PC-9 (cell line): ENCODE measurements at regions not wholly inside any gene's neighbourhood (a gene's known extent, or its start where the extent isn't known, plus 50 kb on each side); places are given as distances from the start of the nearest gene placed in this dataset.

ENCODE experiments used
- CTCF ChIP-seq: fragments of 200-600 bp; sonication (generic); conservative IDR thresholded peaks from 2 replicates; pipeline ENCODE4 v1.6.1; 2017; ENCODE audit warnings: mixed run types, antibody characterized with exemption, mild to moderate bottlenecking, moderate library complexity
- EZH2 ChIP-seq: fragments of 200-600 bp; sonication (generic); IDR thresholded peaks from 2 replicates; pipeline ENCODE4 v1.8.0; 2017; ENCODE audit warnings: antibody characterized with exemption, low read depth

- TF ChIP-seq CTCF, result no peak
- no peak for TF ChIP-seq EZH2
Measured at GRCh38 chrX:78513971-78514738, 145.0 kb downstream of the RTL3 start.
